H9 (cell line): ENCODE measurements at regions not wholly inside any gene's neighbourhood (a gene's known extent, or its start where the extent isn't known, plus 50 kb on each side); places are given as distances from the start of the nearest gene placed in this dataset.

Source experiments
- DNase-seq: peaks from one replicate; pipeline ENCODE4 v3.0.0-alpha.2; 2017
- H2AFZ ChIP-seq: one replicate; pipeline ENCODE4 v1.6.1; 2013; ENCODE audit warnings: mild to moderate bottlenecking, low read length, control low read depth, moderate library complexity
- H2AK5ac ChIP-seq: 2 replicates; pipeline ENCODE4 v1.6.1; 2013; ENCODE audit warnings: low read length, control low read depth, mixed read lengths; ENCODE audit not compliant: insufficient read length
- H2BK120ac ChIP-seq: one replicate; pipeline ENCODE4 v1.6.1; 2013; ENCODE audit warnings: low read depth, mild to moderate bottlenecking, low read length, control low read depth, inconsistent platforms; ENCODE audit not compliant: poor library complexity, severe bottlenecking
- H2BK12ac ChIP-seq: 2 replicates; pipeline ENCODE4 v1.6.1; 2013; ENCODE audit warnings: low read length, control low read depth, mixed read lengths, low read depth; ENCODE audit not compliant: insufficient read length
- H2BK15ac ChIP-seq: 2 replicates; pipeline ENCODE4 v1.6.1; 2013; ENCODE audit warnings: low read depth, low read length, control low read depth
- H2BK20ac ChIP-seq: one replicate; pipeline ENCODE4 v1.6.1; 2013; ENCODE audit warnings: low read depth, mild to moderate bottlenecking, low read length, control low read depth, inconsistent platforms; ENCODE audit not compliant: poor library complexity, severe bottlenecking
- H2BK5ac ChIP-seq: 2 replicates; pipeline ENCODE4 v1.6.1; 2013; ENCODE audit warnings: low read length, control low read depth, mixed read lengths; ENCODE audit not compliant: insufficient read length
- H3K14ac ChIP-seq: 2 replicates; pipeline ENCODE4 v1.6.1; 2013; ENCODE audit warnings: low read length, control low read depth; ENCODE audit not compliant: insufficient read depth
- H3K18ac ChIP-seq: 2 replicates; pipeline ENCODE4 v1.6.1; 2013; ENCODE audit warnings: low read depth, mild to moderate bottlenecking, mixed read lengths, low read length, control low read depth; ENCODE audit not compliant: insufficient read length
- H3K23ac ChIP-seq: 2 replicates; pipeline ENCODE4 v1.6.1; 2013; ENCODE audit warnings: low read length, control low read depth, mixed read lengths, low read depth; ENCODE audit not compliant: insufficient read length
- H3K23me2 ChIP-seq: 2 replicates; pipeline ENCODE4 v1.6.1; 2013; ENCODE audit warnings: low read depth, mild to moderate bottlenecking, mixed read lengths, low read length, control low read depth; ENCODE audit not compliant: insufficient read length, poor library complexity, severe bottlenecking
- H3K27ac ChIP-seq: 2 replicates; pipeline ENCODE4 v1.5.1; 2013; ENCODE audit warnings: low read length, control low read depth, mixed read lengths, low read depth; ENCODE audit not compliant: insufficient read length
- H3K27me3 ChIP-seq: 2 replicates; pipeline ENCODE4 v1.6.1; 2013; ENCODE audit warnings: low read length, control low read depth, inconsistent platforms; ENCODE audit not compliant: insufficient read depth
- H3K4ac ChIP-seq: 2 replicates; pipeline ENCODE4 v1.6.1; 2013; ENCODE audit warnings: low read depth, mild to moderate bottlenecking, control low read depth, inconsistent platforms, low read length, moderate library complexity
- H3K4me1 ChIP-seq: 2 replicates; pipeline ENCODE4 v1.6.1; 2013; ENCODE audit warnings: low read length, control low read depth, inconsistent platforms; ENCODE audit not compliant: insufficient read depth
- H3K4me2 ChIP-seq: 2 replicates; pipeline ENCODE4 v1.6.1; 2013; ENCODE audit warnings: low read length, control low read depth, mixed read lengths; ENCODE audit not compliant: insufficient read length, insufficient read depth
- H3K56ac ChIP-seq: 2 replicates; pipeline ENCODE4 v1.6.1; 2013; ENCODE audit warnings: low read depth, mild to moderate bottlenecking, mixed read lengths, low read length, control low read depth; ENCODE audit not compliant: insufficient read length
- H3K79me1 ChIP-seq: 2 replicates; pipeline ENCODE4 v1.6.1; 2013; ENCODE audit warnings: low read depth, mild to moderate bottlenecking, moderate library complexity, low read length, control low read depth, inconsistent platforms; ENCODE audit not compliant: insufficient read depth, poor library complexity, severe bottlenecking
- H3K79me2 ChIP-seq: 2 replicates; pipeline ENCODE4 v1.6.1; 2013; ENCODE audit warnings: low read length, control low read depth, inconsistent platforms; ENCODE audit not compliant: insufficient read depth
- H3K9ac ChIP-seq: 2 replicates; pipeline ENCODE4 v1.6.1; 2013; ENCODE audit warnings: low read length, control low read depth, mixed read lengths; ENCODE audit not compliant: insufficient read length; ENCODE audit errors: extremely low read depth
- H3K9me3 ChIP-seq: one replicate; pipeline ENCODE4 v1.6.1; 2013; ENCODE audit warnings: low read depth, low read length, inconsistent platforms; ENCODE audit not compliant: control insufficient read depth
- H3T11ph ChIP-seq: one replicate; pipeline ENCODE4 v1.6.1; 2013; ENCODE audit warnings: mild to moderate bottlenecking, low read length, control low read depth, inconsistent platforms
- H4K20me1 ChIP-seq: one replicate; pipeline ENCODE4 v1.6.1; 2013; ENCODE audit not compliant: control insufficient read depth, insufficient read length, insufficient read depth
- H4K5ac ChIP-seq: 2 replicates; pipeline ENCODE4 v1.6.1; 2013; ENCODE audit warnings: low read depth, mild to moderate bottlenecking, mixed read lengths, low read length, control low read depth; ENCODE audit not compliant: insufficient read length
- H4K8ac ChIP-seq: replicated peaks from 2 replicates; pipeline ENCODE4 v1.6.1; 2013; ENCODE audit warnings: low read length, control low read depth, mixed read lengths, low read depth; ENCODE audit not compliant: insufficient read length
- H4K91ac ChIP-seq: 2 replicates; pipeline ENCODE4 v1.6.1; 2013; ENCODE audit warnings: low read depth, mild to moderate bottlenecking, moderate library complexity, mixed read lengths, low read length, control low read depth; ENCODE audit not compliant: insufficient read length
- H3K27ac Mint-ChIP-seq, 3 experiments: 2 replicates in 2 of 3; 3 replicates in 1 of 3; pipeline ENCODE4 v1.8.0; 2020 to 2021; ENCODE audit warnings: mixed read lengths in 3 of 3, mild to moderate bottlenecking in 1 of 3, moderate library complexity in 1 of 3
- H3K27me3 Mint-ChIP-seq: 2 replicates; pipeline ENCODE4 v1.8.0; 2021; ENCODE audit warnings: low read depth, mild to moderate bottlenecking, moderate library complexity, mixed read lengths
- H3K36me3 Mint-ChIP-seq, 3 experiments: 2 replicates in 2 of 3; 3 replicates in 1 of 3; pipeline ENCODE4 v1.8.0; 2020 to 2021; ENCODE audit warnings: low read depth in 3 of 3, mixed read lengths in 3 of 3; ENCODE audit not compliant: insufficient read depth in 1 of 3
- H3K4me1 Mint-ChIP-seq, 2 experiments: 2 replicates each; pipeline ENCODE4 v1.8.0; 2020; ENCODE audit warnings: mixed read lengths in 2 of 2
- H3K4me3 Mint-ChIP-seq, 2 experiments: 2 replicates in 1 of 2; 3 replicates in 1 of 2; pipeline ENCODE4 v1.8.0; 2020 to 2021; ENCODE audit warnings: mild to moderate bottlenecking in 2 of 2, mixed read lengths in 2 of 2, moderate library complexity in 1 of 2
- H3K9me3 Mint-ChIP-seq, 2 experiments: 2 replicates in 1 of 2; 3 replicates in 1 of 2; pipeline ENCODE4 v1.8.0; 2020; ENCODE audit warnings: mild to moderate bottlenecking in 2 of 2, mixed read lengths in 2 of 2, moderate library complexity in 1 of 2
- WGBS: extraction: QIAGEN DNeasy Blood & Tissue Kit; methylation state at CpG from one replicate; pipeline ENCODE4 v1.1.7; 2013; ENCODE audit warnings: missing lambda C conversion rate, low lambda C conversion rate, mixed read lengths; ENCODE audit not compliant: insufficient read length; ENCODE audit errors: extremely low coverage; 5-methylcytosine and 5-hydroxymethylcytosine counted together
- TF ChIP-seq, protein P1 (sequence below): fragments of 200-600 bp; sonication (generic); conservative IDR thresholded peaks from 3 replicates; pipeline ENCODE4 v1.8.0; 2021; ENCODE audit warnings: antibody characterized with exemption, mild to moderate bottlenecking

DNA sequence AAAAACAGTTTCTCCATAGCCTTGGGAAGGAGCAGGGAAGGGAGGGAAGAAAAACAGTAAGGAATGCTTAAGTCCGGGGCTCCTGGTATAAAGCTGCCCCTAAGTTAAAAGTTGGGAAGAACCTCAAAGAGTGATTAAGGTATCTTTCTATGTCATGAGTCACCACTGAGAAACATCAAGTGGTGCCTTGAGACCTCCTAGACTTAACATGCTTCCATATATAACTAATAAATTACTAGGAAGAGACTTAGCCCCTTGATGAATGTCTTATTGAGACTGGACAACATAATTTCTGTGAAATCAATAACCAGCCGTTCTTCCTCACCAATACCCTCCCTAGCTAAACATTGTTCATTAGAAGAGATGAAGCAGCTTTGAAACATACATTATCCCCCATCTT is 121.8 kb upstream of the SLC44A3 start:
- Histone ChIP-seq H3K4me1 (no peaks in the 10 kb centered on the region; the same call in 1 of the 2 replicates), H4K20me1 (no peaks in the 10 kb centered on the region), H4K5ac (no peak overlapping the region), H3K14ac (no peak overlapping the region), H3K23me2 (no peaks in the 10 kb centered on the region), H4K91ac (no peak overlapping the region), H2AFZ (no peak overlapping the region), H3K4ac (no peak overlapping the region), H3K27me3 (no peaks in the 10 kb centered on the region), H3K56ac (no peak overlapping the region), H2BK12ac (no peak overlapping the region), H2BK5ac (no peak overlapping the region), H3K18ac (no peak overlapping the region), H3K79me2 (no peaks in the 10 kb centered on the region), H2BK15ac (no peak overlapping the region), H3K9ac (no peak overlapping the region), H2BK120ac (no peak overlapping the region), H3K27ac (no peak overlapping the region), H3K79me1 (no peaks in the 10 kb centered on the region), H2AK5ac (no peak overlapping the region), H3T11ph (no peak overlapping the region), H3K23ac (no peak overlapping the region), H4K8ac (no peak overlapping the region), H3K4me2 (no peak overlapping the region), H3K9me3 (no peaks in the 10 kb centered on the region), H2BK20ac (no peak overlapping the region)
- Mint-ChIP-seq H3K4me1 (peaks cover 21 to 22% of the 10 kb centered on the region in 2 experiments), H3K9me3 (no peaks in the 10 kb centered on the region; a peak in 1 of 5 replicates), H3K36me3 (peaks cover 0 to 5% (median 2%) of the 10 kb centered on the region in 3 experiments; a peak in 4 of 7 replicates), H3K4me3 (no peak overlapping the region), H3K27ac (no peak overlapping the region; a peak in 1 of 7 replicates), H3K27me3 (no peaks in the 10 kb centered on the region; the same call in 1 of the 2 replicates)
- DNase-seq, result no peak
- no CpG with 5 or more reads among the region's 2 CpGs for WGBS
- TF ChIP-seq, protein P1, sequence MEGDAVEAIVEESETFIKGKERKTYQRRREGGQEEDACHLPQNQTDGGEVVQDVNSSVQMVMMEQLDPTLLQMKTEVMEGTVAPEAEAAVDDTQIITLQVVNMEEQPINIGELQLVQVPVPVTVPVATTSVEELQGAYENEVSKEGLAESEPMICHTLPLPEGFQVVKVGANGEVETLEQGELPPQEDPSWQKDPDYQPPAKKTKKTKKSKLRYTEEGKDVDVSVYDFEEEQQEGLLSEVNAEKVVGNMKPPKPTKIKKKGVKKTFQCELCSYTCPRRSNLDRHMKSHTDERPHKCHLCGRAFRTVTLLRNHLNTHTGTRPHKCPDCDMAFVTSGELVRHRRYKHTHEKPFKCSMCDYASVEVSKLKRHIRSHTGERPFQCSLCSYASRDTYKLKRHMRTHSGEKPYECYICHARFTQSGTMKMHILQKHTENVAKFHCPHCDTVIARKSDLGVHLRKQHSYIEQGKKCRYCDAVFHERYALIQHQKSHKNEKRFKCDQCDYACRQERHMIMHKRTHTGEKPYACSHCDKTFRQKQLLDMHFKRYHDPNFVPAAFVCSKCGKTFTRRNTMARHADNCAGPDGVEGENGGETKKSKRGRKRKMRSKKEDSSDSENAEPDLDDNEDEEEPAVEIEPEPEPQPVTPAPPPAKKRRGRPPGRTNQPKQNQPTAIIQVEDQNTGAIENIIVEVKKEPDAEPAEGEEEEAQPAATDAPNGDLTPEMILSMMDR, result no peak
